Breast epithelium (tissue), 3 donors: ENCODE measurements at regions not wholly inside any gene's neighbourhood (a gene's known extent, or its start where the extent isn't known, plus 50 kb on each side); places are given as distances from the start of the nearest gene placed in this dataset.

Experiments
- CTCF ChIP-seq, 3 donors: fragments of 450-650 bp; IDR thresholded peaks; one replicate each; pipeline ENCODE4 v1.5.1; 2016 to 2017; ENCODE audit warnings: antibody characterized with exemption in 3 of 3, mild to moderate bottlenecking in 3 of 3, moderate library complexity in 3 of 3
- POLR2A ChIP-seq: fragments of 450-650 bp; IDR thresholded peaks from one replicate; pipeline ENCODE4 v1.6.1; 2016; ENCODE audit warnings: antibody characterized with exemption, mild to moderate bottlenecking, moderate library complexity

DNA sequence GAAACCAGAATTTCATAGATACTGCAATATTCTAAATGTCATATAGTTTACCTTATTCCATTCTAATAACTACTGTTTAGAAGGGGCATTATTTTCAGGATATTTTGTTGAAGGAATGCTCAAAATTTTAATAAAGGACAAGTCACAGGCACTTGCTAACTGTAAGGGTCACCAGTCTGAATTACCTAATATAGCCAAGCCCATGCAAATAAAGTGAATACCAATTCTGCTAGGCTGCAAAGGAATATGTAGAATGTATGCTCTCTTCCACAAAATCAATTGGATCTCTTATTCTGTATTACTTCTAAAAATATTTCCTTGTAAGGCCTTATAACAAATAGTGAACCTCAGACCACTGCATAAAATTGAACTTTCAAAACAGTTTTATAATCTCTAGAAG lies 52.3 kb upstream of the FAT4 start:
- no peak for TF ChIP-seq CTCF (IDR thresholded peaks at IDR 0.05)
- no peak for TF ChIP-seq POLR2A
